ENCODE measurements at regions not wholly inside any gene's neighbourhood (a gene's known extent, or its start where the extent isn't known, plus 50 kb on each side); places are given as distances from the start of the nearest gene placed in this dataset.
"Not testable (repeated sequence)": the region's sequence is repeated elsewhere in the genome, so short reads cannot be mapped to it uniquely, and the experiment has no call there.

DNA sequence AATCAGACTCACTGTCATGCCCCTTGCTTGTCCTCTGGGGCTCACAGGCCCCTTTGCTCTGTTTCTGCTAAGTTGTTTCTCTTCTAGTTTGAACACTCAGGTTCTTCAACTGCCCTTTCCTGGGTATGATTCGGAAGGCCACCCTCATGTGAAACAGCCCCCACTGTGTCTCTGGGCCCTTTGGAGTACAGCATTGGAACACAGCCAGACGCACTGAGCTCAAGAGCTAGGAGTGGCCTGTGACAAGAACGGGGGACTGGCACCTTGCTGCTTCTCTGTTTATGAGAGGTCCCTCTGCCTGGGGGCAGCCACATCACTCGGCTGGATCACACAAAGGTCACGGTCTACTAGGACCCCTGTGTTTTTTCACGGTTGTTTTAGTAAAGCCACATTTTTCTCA lies 114.4 kb upstream of the ZC3H12A start:
- Histone ChIP-seq H3K4me2 (no peak overlapping the region), H3K27ac (no peak overlapping the region), H3K79me2 (ENCODE audit: insufficient read depth, low read depth) (no peaks in the 10 kb centered on the region), H3K36me3 (ENCODE audit: insufficient read depth) (no peaks in the 10 kb centered on the region), H2AFZ (ENCODE audit: low read depth) (no peak overlapping the region), H4K20me1 (ENCODE audit: insufficient read depth) (no peaks in the 10 kb centered on the region), H3K9ac (no peak overlapping the region), H3K4me3 (IDR thresholded peaks at IDR 0.05; ENCODE audit: insufficient read depth, low read depth, low read length) (no peak overlapping the region), H3K27me3 (ENCODE audit: insufficient read depth, low read depth) (peaks cover 51% of the 10 kb centered on the region; the same call in 1 of the 2 replicates), H3K4me1 (ENCODE audit: low read depth, poor library complexity, severe bottlenecking) (no peaks in the 10 kb centered on the region)
- TF ChIP-seq, protein P1, sequence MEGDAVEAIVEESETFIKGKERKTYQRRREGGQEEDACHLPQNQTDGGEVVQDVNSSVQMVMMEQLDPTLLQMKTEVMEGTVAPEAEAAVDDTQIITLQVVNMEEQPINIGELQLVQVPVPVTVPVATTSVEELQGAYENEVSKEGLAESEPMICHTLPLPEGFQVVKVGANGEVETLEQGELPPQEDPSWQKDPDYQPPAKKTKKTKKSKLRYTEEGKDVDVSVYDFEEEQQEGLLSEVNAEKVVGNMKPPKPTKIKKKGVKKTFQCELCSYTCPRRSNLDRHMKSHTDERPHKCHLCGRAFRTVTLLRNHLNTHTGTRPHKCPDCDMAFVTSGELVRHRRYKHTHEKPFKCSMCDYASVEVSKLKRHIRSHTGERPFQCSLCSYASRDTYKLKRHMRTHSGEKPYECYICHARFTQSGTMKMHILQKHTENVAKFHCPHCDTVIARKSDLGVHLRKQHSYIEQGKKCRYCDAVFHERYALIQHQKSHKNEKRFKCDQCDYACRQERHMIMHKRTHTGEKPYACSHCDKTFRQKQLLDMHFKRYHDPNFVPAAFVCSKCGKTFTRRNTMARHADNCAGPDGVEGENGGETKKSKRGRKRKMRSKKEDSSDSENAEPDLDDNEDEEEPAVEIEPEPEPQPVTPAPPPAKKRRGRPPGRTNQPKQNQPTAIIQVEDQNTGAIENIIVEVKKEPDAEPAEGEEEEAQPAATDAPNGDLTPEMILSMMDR (conservative IDR thresholded peaks at IDR 0.05; ENCODE audit: low read depth, low read length): no peak

DNA sequence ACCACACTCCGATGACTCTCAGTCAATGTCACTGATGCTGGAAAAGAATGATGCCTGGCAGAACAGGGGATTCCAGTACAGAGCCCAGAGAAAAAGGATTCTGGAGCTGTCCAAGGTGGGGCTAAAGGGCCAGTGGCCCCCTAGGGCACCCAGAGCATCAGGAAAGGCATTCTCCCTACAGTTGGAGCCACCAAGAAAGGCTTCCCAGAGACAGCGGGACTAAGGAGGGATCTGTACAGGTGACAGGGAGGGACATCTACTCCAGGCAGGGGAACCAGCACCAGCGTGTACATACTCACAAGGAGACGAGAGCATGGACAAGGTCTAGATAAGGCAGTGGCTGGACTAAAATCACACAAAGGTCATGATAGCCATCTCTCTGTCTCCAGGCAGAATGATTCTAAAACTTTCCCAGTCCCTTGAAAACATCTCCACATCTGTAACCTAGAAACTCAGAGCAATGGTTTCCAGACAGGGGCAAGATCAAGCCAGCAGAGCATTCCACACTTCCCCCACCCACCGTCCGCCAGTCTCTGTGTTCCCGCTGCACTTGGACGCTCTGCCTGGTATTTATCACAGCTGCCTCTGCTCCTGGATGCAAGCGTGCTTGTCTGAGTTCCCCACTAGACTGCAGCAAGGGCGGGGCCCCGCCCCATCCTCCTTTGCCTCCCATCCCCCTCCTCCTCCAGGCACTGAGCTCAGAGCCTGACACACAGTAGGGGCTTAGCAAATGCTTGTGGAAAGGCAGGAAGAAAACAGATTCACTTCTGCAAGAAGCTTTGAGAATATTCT lies 111.6 kb upstream of the ZC3H12A start:
- no peak overlapping the region for H3K4me3 ChIP-seq (IDR thresholded peaks at IDR 0.05; ENCODE audit: insufficient read depth, low read depth, low read length)

DNA sequence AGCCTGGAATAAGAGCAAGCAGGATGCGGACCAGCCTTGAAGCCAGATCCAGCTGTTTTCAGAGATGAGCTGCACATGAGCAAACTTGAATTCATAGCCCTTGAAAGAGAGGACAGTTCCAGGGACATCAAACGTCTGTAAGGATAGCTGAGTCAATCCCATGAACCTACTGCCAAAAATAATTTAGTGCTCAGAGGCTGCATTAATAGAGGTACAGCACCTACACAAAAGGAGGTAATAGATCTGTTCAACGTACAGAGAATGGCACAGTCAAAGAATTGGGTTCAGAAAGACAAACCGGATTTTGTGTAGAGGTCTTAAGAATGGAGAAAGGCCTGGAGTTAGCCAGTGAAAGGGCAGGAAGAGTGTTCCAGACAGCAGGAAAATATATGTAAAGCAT lies 110.8 kb upstream of the ZC3H12A start:
- no peak overlapping the region for H3K4me2 ChIP-seq
- no peak overlapping the region for H3K27ac ChIP-seq
- H3K9ac ChIP-seq: no peak overlapping the region
- no peak overlapping the region for H2AFZ ChIP-seq (ENCODE audit: low read depth)
- no peaks in the 10 kb centered on the region for H3K36me3 ChIP-seq (ENCODE audit: insufficient read depth)
- peaks cover 45% of the 10 kb centered on the region for H3K27me3 ChIP-seq (ENCODE audit: insufficient read depth, low read depth)
- H3K4me1 ChIP-seq (ENCODE audit: low read depth, poor library complexity, severe bottlenecking): no peaks in the 10 kb centered on the region
- H3K79me2 ChIP-seq (ENCODE audit: insufficient read depth, low read depth): no peaks in the 10 kb centered on the region
- H3K4me3 ChIP-seq (IDR thresholded peaks at IDR 0.05; ENCODE audit: insufficient read depth, low read depth, low read length): no peak overlapping the region
- TF ChIP-seq, protein P1 (conservative IDR thresholded peaks at IDR 0.05; ENCODE audit: low read depth, low read length): no peak
- H4K20me1 ChIP-seq (ENCODE audit: insufficient read depth): no peaks in the 10 kb centered on the region

More for the DNA sequence above, 111.6 kb upstream of the ZC3H12A start:
- H3K36me3 ChIP-seq (ENCODE audit: insufficient read depth): no peaks in the 10 kb centered on the region
- no peaks in the 10 kb centered on the region for H3K4me1 ChIP-seq (ENCODE audit: low read depth, poor library complexity, severe bottlenecking)
- no peak overlapping the region for H3K4me2 ChIP-seq
- peaks cover 50% of the 10 kb centered on the region for H3K27me3 ChIP-seq (ENCODE audit: insufficient read depth, low read depth)
- no peak overlapping the region for H2AFZ ChIP-seq (ENCODE audit: low read depth)
- H3K79me2 ChIP-seq (ENCODE audit: insufficient read depth, low read depth): no peaks in the 10 kb centered on the region
- no peak overlapping the region for H3K9ac ChIP-seq
- H4K20me1 ChIP-seq (ENCODE audit: insufficient read depth): no peaks in the 10 kb centered on the region
- no peak overlapping the region for H3K27ac ChIP-seq
- TF ChIP-seq, protein P1 (conservative IDR thresholded peaks at IDR 0.05; ENCODE audit: low read depth, low read length): no peak

DNA sequence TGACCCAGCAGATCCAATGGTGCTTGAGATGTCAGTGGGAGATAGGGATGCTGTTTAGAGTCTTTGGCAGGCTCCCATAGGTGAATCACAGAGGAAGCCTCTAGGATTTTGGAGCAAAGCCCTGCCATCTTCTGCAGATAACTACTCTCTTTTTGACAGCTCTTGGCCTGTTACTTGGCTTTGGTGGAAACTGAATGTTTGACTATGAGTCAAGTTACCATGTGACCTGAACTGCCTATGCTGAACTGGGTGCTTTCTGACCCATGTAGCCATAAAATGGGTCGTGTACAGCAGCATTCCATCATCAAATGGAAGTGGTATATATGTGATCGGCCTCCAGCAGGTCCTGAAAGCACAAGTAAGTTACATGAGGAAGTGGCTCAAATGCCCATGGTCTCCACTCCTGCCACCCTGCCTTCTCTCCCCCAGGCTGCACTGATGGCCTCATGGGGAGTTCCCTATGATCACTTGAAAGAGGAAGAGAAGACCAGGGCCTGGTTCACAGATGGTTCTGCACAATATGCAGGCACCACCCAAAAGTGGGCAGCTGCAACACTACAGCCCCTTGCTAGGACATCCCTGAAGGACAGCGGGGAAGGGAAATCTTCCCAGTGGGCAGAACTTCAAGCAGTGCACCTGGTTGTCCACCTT lies 105.6 kb upstream of the ZC3H12A start:
- H3K36me3 ChIP-seq (ENCODE audit: insufficient read depth); H3K27ac ChIP-seq; H3K4me2 ChIP-seq; H3K4me1 ChIP-seq (ENCODE audit: low read depth, poor library complexity, severe bottlenecking); H3K9ac ChIP-seq; H3K4me3 ChIP-seq (IDR thresholded peaks at IDR 0.05; ENCODE audit: insufficient read depth, low read depth, low read length); H4K20me1 ChIP-seq (ENCODE audit: insufficient read depth); H2AFZ ChIP-seq (ENCODE audit: low read depth); H3K79me2 ChIP-seq (ENCODE audit: insufficient read depth, low read depth): not testable (repeated sequence)
- H3K27me3 ChIP-seq (ENCODE audit: insufficient read depth, low read depth): peaks cover 35% of the 10 kb centered on the region

DNA sequence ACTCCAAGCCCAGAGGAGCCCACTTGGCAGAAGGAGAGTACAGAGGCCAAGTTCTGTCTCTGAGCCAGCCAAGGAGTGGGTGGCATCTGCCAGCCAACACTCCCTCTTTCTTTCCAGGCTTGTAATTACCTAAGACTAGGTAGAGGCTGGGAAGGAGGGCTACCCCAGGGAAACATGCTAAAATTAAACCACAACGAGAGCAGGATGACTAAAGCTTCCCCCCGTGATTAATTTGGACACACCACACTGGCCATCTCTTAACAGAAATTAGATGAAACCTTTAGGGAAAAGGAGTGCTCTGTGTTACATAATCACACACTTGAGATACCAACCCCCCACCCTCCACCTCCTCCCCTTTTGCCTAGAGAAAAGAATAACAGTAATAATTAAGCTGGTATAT lies 102.1 kb upstream of the ZC3H12A start:
- Histone ChIP-seq H3K79me2 (ENCODE audit: insufficient read depth, low read depth) (no peaks in the 10 kb centered on the region), H3K4me3 (IDR thresholded peaks at IDR 0.05; ENCODE audit: insufficient read depth, low read depth, low read length) (no peak overlapping the region), H3K27me3 (ENCODE audit: insufficient read depth, low read depth) (peaks cover 28% of the 10 kb centered on the region; the same call in 1 of the 2 replicates), H3K4me1 (ENCODE audit: low read depth, poor library complexity, severe bottlenecking) (no peaks in the 10 kb centered on the region), H3K4me2 (no peak overlapping the region), H4K20me1 (ENCODE audit: insufficient read depth) (no peaks in the 10 kb centered on the region), H3K36me3 (ENCODE audit: insufficient read depth) (no peaks in the 10 kb centered on the region), H2AFZ (ENCODE audit: low read depth) (no peak overlapping the region), H3K9ac (no peak overlapping the region), H3K27ac (no peak overlapping the region)
- TF ChIP-seq, protein P1 (conservative IDR thresholded peaks at IDR 0.05; ENCODE audit: low read depth, low read length): no peak
